Right ventricle myocardium inferior (tissue), 1 donor: ENCODE measurements at regions not wholly inside any gene's neighbourhood (a gene's known extent, or its start where the extent isn't known, plus 50 kb on each side); places are given as distances from the start of the nearest gene placed in this dataset.

Source experiments
- ATAC-seq: fragments of 200-7000 bp; cut with Tn5 transposase; one replicate; pipeline ENCODE4 v1.9.1; 2020; ENCODE audit warnings: mild to moderate bottlenecking, moderate library complexity
- DNase-seq: peaks from one replicate; pipeline ENCODE4 v3.0.0; 2021; ENCODE audit errors: missing footprints
- intact Hi-C: fragments of 100-400 bp; cut with DNase I; formaldehyde crosslinking; loops from one replicate; pipeline ENCODE4 v1.11.0; 2022
- donor health status: DM: no; HTN: yes; CAD: no; lungs with severe emphysema.

DNA sequence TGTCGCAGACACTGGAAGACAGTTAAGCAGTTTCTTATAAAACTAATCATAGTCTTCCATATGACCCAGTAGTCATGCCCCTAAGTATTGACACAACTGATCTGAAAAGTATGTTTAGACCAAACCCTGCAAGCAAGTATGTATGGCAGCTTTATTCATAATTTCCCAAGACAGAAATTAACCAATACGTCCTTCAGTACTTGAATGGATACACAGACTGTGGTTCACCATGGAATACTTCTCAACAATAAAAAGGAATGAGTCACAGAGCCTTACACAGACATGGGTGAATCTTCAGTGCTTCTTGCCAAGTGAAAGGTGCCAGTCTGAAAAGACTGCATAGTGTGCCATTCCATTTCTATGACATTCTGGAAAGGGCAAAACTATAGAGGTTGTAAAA lies 50.2 kb upstream of the AKR1E2 start:
- intact Hi-C loops, result no loop called here
- no peak for ATAC-seq
- no peak for DNase-seq

DNA sequence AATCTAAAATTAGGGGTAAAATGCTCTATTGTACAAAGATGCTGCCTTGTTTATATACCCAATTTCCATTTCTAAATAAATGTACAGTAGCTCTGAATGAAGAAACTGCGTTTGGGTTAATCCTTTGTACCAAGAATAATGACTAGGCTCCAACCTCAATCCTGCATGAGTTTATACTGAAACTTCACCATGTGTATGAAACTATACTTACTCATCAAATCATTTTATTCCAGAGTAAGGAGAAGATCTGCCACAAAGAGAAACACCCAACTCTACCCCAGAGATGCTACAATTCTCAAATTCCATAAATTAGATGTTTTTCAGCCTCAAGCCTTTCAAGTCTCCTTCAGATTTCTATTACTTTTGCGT lies 53.8 kb upstream of the AKR1E2 start:
- intact Hi-C loops, result no loop called here
- no peak for ATAC-seq
- DNase-seq, result no peak

DNA sequence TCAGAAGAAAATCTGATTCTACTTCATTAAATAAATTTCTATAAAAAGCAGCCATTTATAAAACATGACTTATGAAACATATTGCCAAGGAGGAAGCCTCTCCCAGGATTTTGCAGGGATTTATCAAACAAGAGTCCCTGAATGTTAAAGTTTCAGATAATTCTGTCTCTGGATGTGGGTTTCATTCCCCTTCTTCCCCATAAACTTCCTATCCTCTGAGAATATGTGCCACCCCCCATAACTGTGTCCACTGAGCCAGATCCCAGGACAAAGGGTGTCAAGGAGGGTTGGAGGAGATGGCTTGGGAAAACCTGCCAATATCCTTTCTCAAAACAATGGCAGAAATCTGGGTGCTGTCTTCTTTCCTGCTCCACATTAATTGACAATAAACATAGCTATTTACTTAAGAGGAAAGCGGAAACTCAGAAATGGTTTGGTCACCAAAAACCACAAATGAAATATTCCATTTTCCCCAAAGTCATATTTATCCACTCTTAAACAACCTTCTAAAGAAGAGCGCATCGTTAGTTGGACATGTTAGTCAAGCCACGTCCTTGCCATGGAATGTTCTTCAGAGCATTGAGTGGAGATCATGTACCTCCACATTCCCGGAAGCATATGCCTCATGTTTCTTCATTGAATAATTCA lies 54.3 kb upstream of the AKR1E2 start:
- intact Hi-C loops, result loop anchor here (1.0 kb wide), 1 partner anchor 1574 kb away; no protein-coding TSS in a partner anchor
- no peak for ATAC-seq

DNA sequence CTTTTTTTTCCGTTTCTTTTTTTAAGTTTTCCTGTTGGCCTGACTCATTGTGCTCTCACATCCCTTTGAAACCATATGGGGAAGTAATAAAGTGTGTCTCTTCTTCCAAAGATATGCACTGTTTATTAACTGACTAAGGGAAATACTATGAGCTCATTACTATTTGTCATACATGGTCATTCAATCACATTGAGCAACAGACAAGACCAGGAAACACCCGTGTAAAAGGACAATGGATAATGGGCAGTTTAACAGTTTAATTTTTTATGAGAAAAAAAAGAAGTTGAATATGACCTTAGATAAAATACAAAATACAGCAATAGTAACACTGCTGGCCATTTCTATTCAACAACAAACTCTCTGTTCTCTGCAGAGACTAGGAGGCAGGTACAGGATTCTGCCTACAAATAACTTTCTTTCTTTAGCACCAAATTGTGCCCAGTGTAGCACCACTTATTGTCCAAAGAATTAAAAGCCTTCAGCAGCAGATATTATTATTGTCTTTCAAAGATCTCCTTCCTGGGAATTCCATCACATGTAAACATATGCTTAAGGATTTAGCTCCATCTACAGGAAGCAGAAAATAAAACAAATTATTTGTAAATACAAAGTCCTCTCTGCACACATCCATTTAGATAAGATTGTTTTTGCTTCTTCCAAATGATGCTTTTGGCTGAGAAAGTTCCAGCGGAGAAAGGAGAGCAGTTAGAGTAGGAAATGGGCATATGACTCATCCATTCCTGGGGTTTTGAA lies 55.0 kb upstream of the AKR1E2 start:
- ATAC-seq, result peak; percentile 61
- intact Hi-C loops, result loop anchor here (1.0 kb wide), 1 partner anchor 1574 kb away; no protein-coding TSS in a partner anchor
- DNase-seq, result no peak

More for the DNA sequence above, 54.3 kb upstream of the AKR1E2 start:
- DNase-seq, result no peak

DNA sequence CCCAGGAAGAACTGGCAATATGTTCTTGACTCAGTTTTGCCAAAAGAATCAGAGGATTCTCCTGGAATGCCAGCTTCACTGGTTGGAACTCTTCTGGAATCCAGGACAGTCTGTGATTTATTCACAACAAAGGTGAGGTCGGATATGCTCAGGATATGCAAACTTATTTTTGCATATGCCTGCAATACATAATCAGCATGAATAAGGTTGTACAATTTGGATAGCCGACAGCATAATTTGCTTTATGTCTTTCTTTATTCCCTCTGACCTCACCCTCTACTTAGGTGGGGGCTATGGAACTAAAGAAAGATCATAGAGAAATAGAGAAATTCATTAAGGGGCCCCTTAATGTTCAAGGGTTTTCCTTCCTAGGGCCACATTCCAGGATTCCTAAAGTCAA lies 57.6 kb upstream of the AKR1E2 start:
- intact Hi-C loops, result loop anchor here (2.0 to 10.0 kb wide), 5 partner anchors 66 to 1528 kb away; no protein-coding TSS in a partner anchor
- ATAC-seq, result no peak
- no peak for DNase-seq

DNA sequence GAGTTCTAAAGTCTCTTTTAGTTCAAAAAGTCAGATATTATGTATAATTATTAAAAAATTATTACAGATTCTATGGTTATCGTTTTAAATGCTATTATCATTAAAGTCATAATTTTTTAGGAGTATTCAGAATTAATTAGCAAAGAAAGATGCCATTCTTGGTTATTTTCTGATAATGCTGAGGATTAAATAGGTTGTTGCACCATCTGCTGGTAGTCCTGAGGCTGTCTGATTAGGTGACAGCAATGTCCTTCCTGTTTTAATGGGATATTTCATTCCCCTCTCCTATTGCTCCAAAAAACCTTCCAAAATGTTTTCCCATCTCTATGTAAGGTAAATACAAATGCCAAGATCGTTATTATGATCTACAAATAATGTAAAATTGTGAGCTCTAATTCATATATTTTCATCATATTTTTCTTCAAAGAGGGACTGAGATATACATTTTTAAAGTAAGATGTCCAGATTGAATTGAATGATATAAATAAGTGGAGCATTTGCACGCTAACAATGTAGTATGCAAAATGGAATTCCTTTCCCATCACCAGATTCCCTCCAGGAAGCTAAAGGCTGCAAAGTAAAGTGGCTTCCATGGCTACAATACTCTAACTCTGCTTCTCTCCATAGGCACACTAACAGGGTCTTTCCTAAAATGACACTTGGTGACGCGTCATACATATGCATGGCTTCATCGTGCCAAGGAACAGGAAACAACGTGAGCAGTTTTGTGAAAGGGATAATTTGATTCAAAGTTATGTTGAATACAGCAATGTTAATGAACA lies 58.8 kb upstream of the AKR1E2 start:
- intact Hi-C loops, result loop anchor here (2.0 to 10.0 kb wide), 5 partner anchors 65 to 662 kb away; no protein-coding TSS in a partner anchor
- DNase-seq (no peak), ATAC-seq (peak; percentile 61)

DNA sequence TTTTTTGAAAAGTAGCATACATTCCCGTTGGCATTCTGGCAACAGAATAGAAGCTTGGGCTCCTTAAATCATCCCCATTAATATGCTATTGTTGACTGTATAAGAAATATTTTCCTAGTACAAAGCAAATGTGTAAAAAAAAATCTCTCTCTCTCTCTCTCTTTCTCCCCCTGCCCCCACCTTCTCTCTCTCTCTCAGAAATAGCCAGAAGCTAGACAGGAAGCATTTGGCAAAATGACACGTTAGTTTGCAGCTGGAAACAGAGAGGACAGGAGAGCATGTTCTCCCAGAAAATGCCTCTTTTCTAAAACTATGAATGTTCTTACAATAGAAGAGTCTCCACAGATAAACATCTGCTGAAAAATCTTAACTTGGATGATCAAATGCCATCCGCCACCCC lies 59.6 kb upstream of the AKR1E2 start:
- peak; percentile 58 for ATAC-seq
- intact Hi-C loops, result loop anchor here (1.0 to 10.0 kb wide), 6 partner anchors 64 to 987 kb away; no protein-coding TSS in a partner anchor
- no peak for DNase-seq

DNA sequence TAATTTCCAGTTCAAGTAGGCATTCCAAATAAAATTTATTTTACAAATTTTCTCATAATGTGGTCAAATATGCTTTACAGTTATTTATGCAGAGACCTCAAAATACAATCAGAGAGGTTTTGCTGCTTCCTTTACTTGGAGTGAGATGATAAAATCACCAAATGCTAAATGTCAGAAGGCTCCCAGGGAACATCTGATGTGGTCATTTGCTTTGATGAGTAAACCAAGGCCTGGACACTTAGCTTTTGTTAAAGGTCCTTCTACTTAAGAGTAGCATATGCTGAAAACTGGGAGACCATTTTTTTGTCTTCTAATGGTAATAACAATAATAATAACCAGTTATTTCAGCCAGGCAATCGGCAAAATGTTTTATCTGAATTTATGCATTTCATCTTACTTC lies 60.6 kb upstream of the AKR1E2 start:
- intact Hi-C loops, result loop anchor here (5.0 to 10.0 kb wide), 4 partner anchors 63 to 661 kb away; no protein-coding TSS in a partner anchor
- no peak for DNase-seq
- ATAC-seq, result no peak

DNA sequence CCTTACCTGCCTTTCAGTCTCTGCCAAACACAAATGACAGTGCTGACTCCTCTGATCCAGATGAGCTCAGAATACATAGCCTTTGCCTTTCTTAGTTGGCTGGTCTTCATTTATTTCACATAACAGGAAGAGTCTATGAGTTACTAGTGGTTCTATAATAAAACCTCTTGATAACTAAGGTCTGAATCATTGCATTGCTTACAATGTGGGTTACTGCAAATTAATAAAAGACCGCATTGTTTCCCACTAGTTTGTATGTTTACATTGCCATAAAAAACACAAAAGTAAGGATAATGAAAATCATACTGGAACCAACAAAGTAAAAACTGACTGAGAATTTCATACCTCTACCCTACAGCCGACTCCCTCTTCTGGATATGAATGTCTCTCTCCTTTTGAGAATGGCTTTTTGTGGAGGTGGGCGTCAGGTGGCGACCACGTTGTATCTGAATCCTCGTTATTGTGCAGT lies 62.0 kb upstream of the AKR1E2 start:
- DNase-seq, result no peak
- ATAC-seq, result no peak
- intact Hi-C loops, result loop anchor here (10.0 kb wide), 1 partner anchor 659 kb away; no protein-coding TSS in a partner anchor

DNA sequence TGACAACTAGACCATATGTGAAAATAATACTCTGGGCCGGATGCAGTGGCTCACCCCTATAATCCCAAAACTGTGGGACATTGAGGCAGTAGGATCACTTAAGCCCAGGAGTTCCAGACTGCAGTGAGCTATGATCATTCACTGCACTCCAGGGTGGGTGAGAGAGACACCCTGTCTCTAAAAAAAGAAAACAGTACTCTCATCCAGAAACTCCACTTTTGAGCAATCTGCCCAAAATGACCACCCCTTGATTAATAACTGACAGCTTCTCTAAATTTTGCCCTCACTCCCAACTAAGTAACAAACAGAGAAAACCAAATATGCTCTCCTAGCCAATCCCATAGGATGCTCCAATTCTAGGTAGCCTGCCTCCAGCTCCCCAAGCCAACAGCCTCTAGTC lies 62.5 kb upstream of the AKR1E2 start:
- DNase-seq, result no peak
- no peak for ATAC-seq
- intact Hi-C loops, result loop anchor here (10.0 kb wide), 1 partner anchor 659 kb away; no protein-coding TSS in a partner anchor

DNA sequence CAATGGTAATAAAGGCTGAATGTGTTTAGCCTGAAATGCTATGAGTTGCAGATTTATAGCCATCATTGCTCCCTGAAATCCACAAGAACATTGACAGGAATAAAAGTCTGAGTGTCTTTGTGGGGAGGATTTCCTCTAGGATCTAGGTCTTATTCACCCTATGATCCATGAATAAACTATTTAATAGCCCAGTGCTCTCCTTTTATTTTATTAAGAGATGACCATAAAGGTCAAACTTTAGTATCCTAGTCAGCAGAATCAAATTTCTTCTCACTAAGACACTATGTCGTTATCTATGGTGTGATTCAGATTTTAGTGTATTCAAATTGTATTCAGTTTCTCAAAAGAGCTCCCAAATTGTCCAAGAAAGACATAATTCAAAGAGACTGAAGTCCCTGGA lies 67.8 kb upstream of the AKR1E2 start:
- ATAC-seq (no peak), DNase-seq (no peak)
- intact Hi-C loops, result no loop called here

DNA sequence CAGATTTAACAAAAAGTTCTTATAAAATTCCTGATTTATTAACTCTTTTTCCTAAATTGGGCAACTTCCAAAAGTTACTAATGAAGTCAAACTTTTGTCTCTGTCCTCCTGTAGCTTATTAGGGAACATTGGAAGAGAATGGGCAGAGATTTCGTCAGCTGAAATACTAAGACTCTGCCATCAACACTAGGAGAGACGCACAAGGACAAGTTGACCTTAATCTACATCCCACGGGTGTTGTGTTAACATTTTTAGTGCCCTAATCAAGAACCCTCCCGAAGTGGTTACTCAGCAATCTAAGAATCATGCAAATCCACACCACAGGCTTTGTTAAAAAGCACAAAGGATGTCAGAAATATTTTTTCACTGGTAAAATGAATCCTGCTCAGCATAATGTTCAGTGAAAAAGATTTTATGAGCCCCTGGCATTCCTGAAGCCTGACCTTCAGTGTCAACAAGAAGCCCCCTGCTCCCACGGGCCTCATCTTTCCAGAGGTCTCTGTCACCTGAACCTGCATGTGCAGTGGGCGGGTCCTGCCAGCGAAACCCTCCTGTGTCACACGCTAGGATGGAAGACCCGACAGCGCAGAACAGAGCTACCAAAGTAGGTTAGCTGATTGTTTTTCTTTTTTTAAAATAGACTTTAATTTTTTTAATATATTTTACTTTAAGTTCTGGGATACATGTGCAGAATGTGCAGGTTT lies 70.6 kb upstream of the AKR1E2 start:
- intact Hi-C loops, result no loop called here
- ATAC-seq (peak; percentile 54), DNase-seq (no peak)

DNA sequence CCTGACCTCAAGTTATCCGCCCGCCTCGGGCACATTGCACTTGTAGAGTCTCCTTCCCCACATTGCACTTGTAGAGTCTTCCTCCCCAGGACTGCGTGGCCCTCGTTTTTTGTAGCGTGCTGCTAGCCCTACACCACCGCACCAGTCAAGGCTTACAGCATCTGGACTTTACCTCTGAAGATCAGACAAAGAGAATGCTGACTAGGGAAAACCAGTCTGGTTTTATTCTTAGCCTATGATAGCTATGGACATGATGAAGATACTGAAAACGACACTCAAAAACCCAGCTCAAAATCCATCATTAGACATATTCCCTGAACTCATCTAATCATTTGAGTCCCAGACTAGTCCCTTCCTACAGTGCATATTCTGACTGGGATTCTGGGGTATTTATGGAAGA lies 71.9 kb upstream of the AKR1E2 start:
- DNase-seq, result no peak
- no peak for ATAC-seq

DNA sequence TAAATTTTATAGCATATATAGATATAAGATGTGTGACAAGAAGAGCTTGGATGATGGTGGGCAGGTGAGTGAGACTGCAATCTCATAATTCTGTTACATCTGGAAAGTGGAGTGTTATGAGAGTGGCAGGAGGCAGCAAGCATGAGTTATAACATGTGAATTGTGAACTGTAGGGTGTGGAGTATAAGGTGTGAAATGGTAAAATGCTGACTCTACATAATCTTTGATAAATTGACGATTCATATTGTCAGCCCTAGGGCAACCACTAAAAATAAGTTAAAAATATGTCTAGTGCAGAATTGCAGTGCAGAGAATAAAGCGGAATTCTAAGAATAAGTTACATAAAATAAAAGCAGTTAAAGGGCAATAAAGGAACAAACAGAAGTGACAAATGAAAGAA lies 74.8 kb upstream of the AKR1E2 start:
- ATAC-seq, result no peak
- intact Hi-C loops, result no loop called here
- DNase-seq, result no peak

More for the DNA sequence above, 71.9 kb upstream of the AKR1E2 start:
- intact Hi-C loops, result no loop called here

DNA sequence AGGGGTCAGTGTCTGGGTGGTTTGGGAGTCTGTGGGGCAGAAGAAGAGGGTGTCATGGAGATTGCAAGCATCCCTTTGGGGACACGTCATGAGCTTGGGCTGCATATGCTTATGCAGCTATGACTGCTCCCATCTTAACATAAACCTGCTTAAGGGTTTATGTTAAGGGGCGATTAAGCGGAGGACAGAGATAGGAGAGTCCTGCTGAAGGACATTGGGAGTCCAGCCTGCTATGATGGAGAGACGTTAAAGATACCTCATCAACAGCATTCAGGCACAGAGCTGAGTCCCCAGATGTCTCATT lies 76.8 kb upstream of the AKR1E2 start:
- DNase-seq, result no peak
- intact Hi-C loops, result no loop called here
- no peak for ATAC-seq

DNA sequence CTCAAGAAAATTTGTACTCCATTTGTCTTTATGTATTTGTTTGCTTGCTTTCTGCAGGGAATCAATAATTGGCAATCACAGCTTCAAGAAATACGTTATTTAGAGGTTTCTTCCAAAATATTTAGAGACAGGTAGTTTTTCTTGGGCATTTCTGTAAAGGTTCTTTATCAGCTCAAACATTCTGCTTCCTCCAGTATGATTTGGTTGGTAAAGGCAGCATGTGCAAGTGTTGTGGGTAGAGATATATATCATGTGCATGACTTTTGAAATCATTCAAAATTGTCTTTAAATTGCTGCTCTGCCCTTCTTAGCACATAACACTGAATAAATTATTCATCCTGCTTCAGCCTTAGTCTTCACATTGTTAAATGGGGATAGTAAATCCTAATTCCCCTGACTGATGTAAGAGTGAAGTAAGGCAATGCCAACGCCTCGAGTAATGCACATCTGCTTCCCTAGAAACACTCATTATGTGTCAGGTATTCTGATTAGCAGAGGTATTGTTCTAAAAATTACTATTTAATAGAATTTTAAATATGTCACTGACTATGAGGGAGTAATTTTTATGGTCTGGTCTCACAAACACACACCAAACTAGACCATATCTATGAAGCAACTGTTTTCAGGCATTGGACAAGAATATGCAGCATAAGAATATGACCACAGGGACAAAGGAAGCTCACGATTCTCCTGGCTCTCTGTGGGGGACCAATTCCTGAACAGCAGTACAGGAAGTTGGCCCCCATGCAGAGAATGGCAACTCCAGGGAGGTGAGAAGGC lies 77.3 kb upstream of the AKR1E2 start:
- intact Hi-C loops, result no loop called here
- DNase-seq (no peak), ATAC-seq (no peak)

DNA sequence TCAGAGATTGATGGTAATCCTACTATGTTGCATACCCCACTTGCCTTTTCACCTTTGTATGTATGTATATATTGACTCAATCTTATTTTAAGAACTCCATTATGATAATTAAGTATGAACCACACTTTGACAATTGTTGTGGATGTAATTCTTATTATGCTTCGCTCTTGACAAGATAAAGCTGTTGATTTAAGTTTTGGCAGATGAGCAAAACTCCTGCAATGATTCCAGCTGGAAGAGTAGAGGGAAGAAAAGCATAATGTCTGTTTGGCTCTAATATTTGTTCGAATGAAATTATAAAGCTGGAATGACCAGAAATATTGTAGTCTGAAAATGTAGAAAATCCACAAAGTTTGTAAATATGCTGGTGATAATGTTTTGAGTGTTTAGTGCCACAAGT lies 83.8 kb upstream of the AKR1E2 start:
- DNase-seq (no peak), ATAC-seq (no peak)
- intact Hi-C loops, result no loop called here

DNA sequence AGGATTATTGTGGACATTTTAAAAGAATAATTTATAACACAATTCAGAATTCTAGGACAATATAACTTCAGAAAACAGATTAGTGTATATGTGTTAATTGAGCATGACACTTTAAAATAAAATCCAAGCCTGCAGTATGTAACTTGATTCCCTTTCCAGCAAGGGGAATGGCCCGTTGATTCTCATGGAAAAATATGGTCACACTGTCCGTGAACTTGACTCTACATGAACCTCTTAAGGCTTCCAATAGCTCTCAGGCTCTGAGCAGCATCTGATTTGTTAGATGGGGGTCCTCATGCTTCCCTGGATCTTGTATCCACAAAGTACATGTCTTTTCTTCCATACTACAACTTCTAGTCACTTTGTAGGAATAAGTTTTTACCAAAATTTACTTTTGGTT lies 85.5 kb upstream of the AKR1E2 start:
- DNase-seq, result no peak

More for the DNA sequence above, 85.5 kb upstream of the AKR1E2 start:
- intact Hi-C loops, result no loop called here
- ATAC-seq, result no peak
